Stimulated activated effector memory CD8-positive, alpha-beta T cell treated with anti-CD3 and anti-CD28 coated beads, Interleukin-12 subunit alpha, Interleukin-12 subunit beta, amount 100 ng/mL, for 72 hours (primary cell): ENCODE measurements at regions not wholly inside any gene's neighbourhood (a gene's known extent, or its start where the extent isn't known, plus 50 kb on each side); places are given as distances from the start of the nearest gene placed in this dataset.

Experiments used
- ATAC-seq: fragments of 150-1000 bp; cut with Tn5 transposase; 2 replicates; pipeline ENCODE4 v1.10.0; 2021
- DNase-seq, 2 donors: peaks; one replicate each; pipeline ENCODE4 v3.0.0; 2021 to 2022; ENCODE audit warnings: low spot score in 2 of 2
- H3K27ac Mint-ChIP-seq: one replicate; pipeline ENCODE4 v1.8.0; 2022; ENCODE audit warnings: mild to moderate bottlenecking, mixed read lengths
- H3K36me3 Mint-ChIP-seq: one replicate; pipeline ENCODE4 v1.8.0; 2022; ENCODE audit warnings: mild to moderate bottlenecking, mixed read lengths
- H3K4me1 Mint-ChIP-seq: one replicate; pipeline ENCODE4 v1.8.0; 2022; ENCODE audit warnings: mixed read lengths
- H3K4me3 Mint-ChIP-seq: one replicate; pipeline ENCODE4 v1.8.0; 2022; ENCODE audit warnings: mild to moderate bottlenecking, mixed read lengths
- H3K9me3 Mint-ChIP-seq: one replicate; pipeline ENCODE4 v1.8.0; 2022; ENCODE audit warnings: mixed read lengths

GRCh38 chr7:155993420-155994278 lies 181.4 kb upstream of the SHH start:
- Mint-ChIP-seq H3K27ac (no peak overlapping the region), H3K4me1 (no peaks in the 10 kb centered on the region), H3K36me3 (no peaks in the 10 kb centered on the region), H3K4me3 (no peak overlapping the region), H3K9me3 (peaks cover 6% of the 10 kb centered on the region)
- ATAC-seq, result peak; percentile 26
- no peak for DNase-seq

GRCh38 chr7:155992974-155993373 lies 180.7 kb upstream of the SHH start:
- Mint-ChIP-seq H3K4me1 (no peaks in the 10 kb centered on the region), H3K4me3 (no peak overlapping the region)

GRCh38 chr7:155992538-155992937 lies 180.3 kb upstream of the SHH start:
- no peak for DNase-seq
- peak; percentile 11 for ATAC-seq
- H3K27ac Mint-ChIP-seq, result no peak overlapping the region
- H3K4me1 Mint-ChIP-seq, result no peaks in the 10 kb centered on the region
- no peaks in the 10 kb centered on the region for H3K36me3 Mint-ChIP-seq
- H3K4me3 Mint-ChIP-seq, result no peak overlapping the region
- H3K9me3 Mint-ChIP-seq, result peaks cover 6% of the 10 kb centered on the region

More at GRCh38 chr7:155992974-155993373, 180.7 kb upstream of the SHH start:
- no peaks in the 10 kb centered on the region for H3K36me3 Mint-ChIP-seq
- peaks cover 6% of the 10 kb centered on the region for H3K9me3 Mint-ChIP-seq
- no peak overlapping the region for H3K27ac Mint-ChIP-seq
- DNase-seq, result no peak
- no peak for ATAC-seq

- ATAC-seq, result no peak
- no peak for DNase-seq
- H3K4me3 Mint-ChIP-seq, result no peak overlapping the region
Observed at GRCh38 chr7:155992107-155992506, 179.8 kb upstream of the SHH start.

GRCh38 chr7:155991470-155991869 lies 179.2 kb upstream of the SHH start:
- Mint-ChIP-seq H3K9me3 (peaks cover 6% of the 10 kb centered on the region), H3K4me1 (no peaks in the 10 kb centered on the region), H3K36me3 (no peaks in the 10 kb centered on the region), H3K27ac (no peak overlapping the region), H3K4me3 (no peak overlapping the region)
- DNase-seq (no peak), ATAC-seq (no peak)

More at GRCh38 chr7:155992107-155992506, 179.8 kb upstream of the SHH start:
- no peaks in the 10 kb centered on the region for H3K36me3 Mint-ChIP-seq
- H3K27ac Mint-ChIP-seq, result no peak overlapping the region
- H3K4me1 Mint-ChIP-seq, result no peaks in the 10 kb centered on the region
- H3K9me3 Mint-ChIP-seq, result peaks cover 6% of the 10 kb centered on the region

GRCh38 chr7:155988416-155988815 lies 176.2 kb upstream of the SHH start:
- Mint-ChIP-seq H3K27ac (no peak overlapping the region), H3K36me3 (no peaks in the 10 kb centered on the region), H3K4me3 (no peak overlapping the region), H3K9me3 (peaks cover 6% of the 10 kb centered on the region), H3K4me1 (no peaks in the 10 kb centered on the region)
- DNase-seq, result no peak
- ATAC-seq, result no peak

- no peak overlapping the region for H3K4me3 Mint-ChIP-seq
- H3K4me1 Mint-ChIP-seq, result no peaks in the 10 kb centered on the region
- no peak overlapping the region for H3K27ac Mint-ChIP-seq
- ATAC-seq, result no peak
- no peak for DNase-seq
- peaks cover 6% of the 10 kb centered on the region for H3K9me3 Mint-ChIP-seq
- H3K36me3 Mint-ChIP-seq, result no peaks in the 10 kb centered on the region
Observed at GRCh38 chr7:155987681-155988235, 175.5 kb upstream of the SHH start.

- no peak for DNase-seq
- no peak for ATAC-seq
- Mint-ChIP-seq H3K9me3 (peaks cover 6% of the 10 kb centered on the region), H3K27ac (no peak overlapping the region), H3K4me1 (no peaks in the 10 kb centered on the region), H3K36me3 (no peaks in the 10 kb centered on the region), H3K4me3 (no peak overlapping the region)
Observed at GRCh38 chr7:155986497-155987160, 174.4 kb upstream of the SHH start.

- DNase-seq (no peak), ATAC-seq (no peak)
- no peak overlapping the region for H3K27ac Mint-ChIP-seq
- no peak overlapping the region for H3K4me3 Mint-ChIP-seq
- no peaks in the 10 kb centered on the region for H3K4me1 Mint-ChIP-seq
- H3K36me3 Mint-ChIP-seq, result no peaks in the 10 kb centered on the region
- peaks cover 6% of the 10 kb centered on the region for H3K9me3 Mint-ChIP-seq
Observed at GRCh38 chr7:155985518-155986250, 173.4 kb upstream of the SHH start.

GRCh38 chr7:155984609-155985405 lies 172.5 kb upstream of the SHH start:
- no peak overlapping the region for H3K4me3 Mint-ChIP-seq
- no peaks in the 10 kb centered on the region for H3K36me3 Mint-ChIP-seq
- no peak overlapping the region for H3K27ac Mint-ChIP-seq
- H3K9me3 Mint-ChIP-seq, result peaks cover 6% of the 10 kb centered on the region
- no peaks in the 10 kb centered on the region for H3K4me1 Mint-ChIP-seq
- ATAC-seq (no peak), DNase-seq (no peak)

GRCh38 chr7:155984028-155984580 lies 171.8 kb upstream of the SHH start:
- no peaks in the 10 kb centered on the region for H3K4me1 Mint-ChIP-seq
- no peaks in the 10 kb centered on the region for H3K36me3 Mint-ChIP-seq
- DNase-seq (no peak), ATAC-seq (no peak)
- H3K27ac Mint-ChIP-seq, result no peak overlapping the region
- H3K9me3 Mint-ChIP-seq, result no peaks in the 10 kb centered on the region
- H3K4me3 Mint-ChIP-seq, result no peak overlapping the region

- H3K4me3 Mint-ChIP-seq, result no peak overlapping the region
- H3K36me3 Mint-ChIP-seq, result no peaks in the 10 kb centered on the region
- ATAC-seq, result no peak
- no peaks in the 10 kb centered on the region for H3K4me1 Mint-ChIP-seq
- no peak overlapping the region for H3K27ac Mint-ChIP-seq
- no peak for DNase-seq
- no peaks in the 10 kb centered on the region for H3K9me3 Mint-ChIP-seq
Observed at GRCh38 chr7:155983176-155983815, 171.0 kb upstream of the SHH start.

- Mint-ChIP-seq H3K27ac (no peak overlapping the region), H3K36me3 (no peaks in the 10 kb centered on the region), H3K4me3 (no peak overlapping the region), H3K4me1 (no peaks in the 10 kb centered on the region), H3K9me3 (no peaks in the 10 kb centered on the region)
- no peak for ATAC-seq
- DNase-seq, result no peak
Observed at GRCh38 chr7:155981703-155982102, 169.4 kb upstream of the SHH start.

GRCh38 chr7:155980841-155981240 lies 168.6 kb upstream of the SHH start:
- DNase-seq (no peak), ATAC-seq (peak; percentile 29)
- H3K4me3 Mint-ChIP-seq, result no peak overlapping the region
- no peak overlapping the region for H3K27ac Mint-ChIP-seq
- H3K9me3 Mint-ChIP-seq, result no peaks in the 10 kb centered on the region
- H3K36me3 Mint-ChIP-seq, result no peaks in the 10 kb centered on the region
- H3K4me1 Mint-ChIP-seq, result no peaks in the 10 kb centered on the region
